ENCODE measurements at regions not wholly inside any gene's neighbourhood (a gene's known extent, or its start where the extent isn't known, plus 50 kb on each side); places are given as distances from the start of the nearest gene placed in this dataset.

GRCh38 chr18:78896111-78896905 is 83.3 kb upstream of the SALL3 start:
- no peaks in the 10 kb centered on the region for H3K36me3 ChIP-seq
- 80 to 85% (median 82%) methylated on average over 22 of the region's 22 CpGs for WGBS, 4 donors
- no peak for TF ChIP-seq CTCF (IDR thresholded peaks at IDR 0.05)
- TF ChIP-seq POLR2A (IDR thresholded peaks at IDR 0.05), result no peak
- no peak overlapping the region for H3K4me3 ChIP-seq
- no peaks in the 10 kb centered on the region for H3K4me1 ChIP-seq
- intact Hi-C loops (cut with DNase I), result no loop called here
- H3K27me3 ChIP-seq, result no peaks in the 10 kb centered on the region
- DNase-seq (no peak), ATAC-seq (no peak)
- H3K27ac ChIP-seq, result no peak overlapping the region
- peaks cover 0 to 9% (median 0%) of the 10 kb centered on the region in 12 donors for H3K9me3 ChIP-seq

- ATAC-seq (no peak), DNase-seq (no peak)
- intact Hi-C loops (cut with DNase I), result no loop called here
- Histone ChIP-seq H3K9me3 (peaks cover 0 to 9% (median 0%) of the 10 kb centered on the region in 12 donors), H3K4me1 (no peaks in the 10 kb centered on the region), H3K4me3 (no peak overlapping the region), H3K27ac (no peak overlapping the region), H3K36me3 (no peaks in the 10 kb centered on the region), H3K27me3 (peaks cover 0 to 8% (median 0%) of the 10 kb centered on the region in 9 donors)
- TF ChIP-seq POLR2A (IDR thresholded peaks at IDR 0.05) (no peak), CTCF (IDR thresholded peaks at IDR 0.05) (no peak)
- 84 to 89% (median 87%) methylated on average over 9 of the region's 9 CpGs for WGBS, 4 donors
These were observed 81.6 kb upstream of the SALL3 start for GRCh38 chr18:78898066-78898465.

GRCh38 chr18:78898635-78899034 is 81.0 kb upstream of the SALL3 start:
- 86 to 92% (median 89%) methylated on average over 14 of the region's 14 CpGs for WGBS, 4 donors
- DNase-seq (no peak), ATAC-seq (no peak)
- Histone ChIP-seq H3K36me3 (no peaks in the 10 kb centered on the region), H3K27ac (no peak overlapping the region), H3K4me3 (no peak overlapping the region), H3K9me3 (peaks cover 0 to 9% (median 0%) of the 10 kb centered on the region in 12 donors), H3K4me1 (no peaks in the 10 kb centered on the region), H3K27me3 (peaks cover 0 to 8% (median 0%) of the 10 kb centered on the region in 9 donors)
- intact Hi-C loops (cut with DNase I), result no loop called here
- no peak for TF ChIP-seq CTCF (IDR thresholded peaks at IDR 0.05)
- no peak for TF ChIP-seq POLR2A (IDR thresholded peaks at IDR 0.05)

- H3K4me3 ChIP-seq, result no peak overlapping the region
- DNase-seq (no peak), ATAC-seq (no peak)
- no peak overlapping the region for H3K27ac ChIP-seq
- intact Hi-C loops (cut with DNase I), result no loop called here
- WGBS, 4 donors, result 83 to 88% (median 85%) methylated on average over 3 of the region's 3 CpGs
- no peak for TF ChIP-seq POLR2A (IDR thresholded peaks at IDR 0.05)
- no peak for TF ChIP-seq CTCF (IDR thresholded peaks at IDR 0.05)
- no peaks in the 10 kb centered on the region for H3K4me1 ChIP-seq
- peaks cover 0 to 9% (median 0%) of the 10 kb centered on the region in 12 donors for H3K9me3 ChIP-seq
- no peaks in the 10 kb centered on the region for H3K36me3 ChIP-seq
- H3K27me3 ChIP-seq, result peaks cover 0 to 8% (median 0%) of the 10 kb centered on the region in 9 donors
These were observed 80.4 kb upstream of the SALL3 start for GRCh38 chr18:78899241-78899640.

Data from heart left ventricle (tissue), 16 donors.